ENCODE measurements at regions not wholly inside any gene's neighbourhood (a gene's known extent, or its start where the extent isn't known, plus 50 kb on each side); places are given as distances from the start of the nearest gene placed in this dataset.
A peak's percentile ranks its signal among the peaks of the same experiment; 100 is the strongest.
"Not testable (repeated sequence)": the region's sequence is repeated elsewhere in the genome, so short reads cannot be mapped to it uniquely, and the experiment has no call there.

- no peaks in the 10 kb centered on the region for H3K9me3 Mint-ChIP-seq
- no peak overlapping the region for H3K4me3 Mint-ChIP-seq
- DNase-seq, result peak; percentile 32
- peaks cover 3% of the 10 kb centered on the region for H3K4me1 Mint-ChIP-seq (ENCODE audit: low read depth)
- H3K27me3 Mint-ChIP-seq, result peaks cover 3% of the 10 kb centered on the region
- H3K36me3 Mint-ChIP-seq (ENCODE audit: low read depth), result no peaks in the 10 kb centered on the region
- no peak overlapping the region for H3K27ac Mint-ChIP-seq
These were observed 267.3 kb upstream of the DUSP10 start for GRCh38 chr1:222009105-222009730.

GRCh38 chr1:222006715-222007114 is 264.8 kb upstream of the DUSP10 start:
- Mint-ChIP-seq H3K4me1 (ENCODE audit: low read depth) (peaks cover 7% of the 10 kb centered on the region), H3K9me3 (no peaks in the 10 kb centered on the region), H3K4me3 (no peak overlapping the region), H3K27me3 (no peaks in the 10 kb centered on the region), H3K36me3 (ENCODE audit: low read depth) (no peaks in the 10 kb centered on the region), H3K27ac (no peak overlapping the region)
- DNase-seq, result no peak

- H3K9me3 Mint-ChIP-seq, result no peaks in the 10 kb centered on the region
- H3K27me3 Mint-ChIP-seq, result no peaks in the 10 kb centered on the region
- peaks cover 7% of the 10 kb centered on the region for H3K4me1 Mint-ChIP-seq (ENCODE audit: low read depth)
- DNase-seq, result no peak
- H3K36me3 Mint-ChIP-seq (ENCODE audit: low read depth), result no peaks in the 10 kb centered on the region
- no peak overlapping the region for H3K27ac Mint-ChIP-seq
- no peak overlapping the region for H3K4me3 Mint-ChIP-seq
These were observed 262.9 kb upstream of the DUSP10 start for GRCh38 chr1:222004784-222005183.

GRCh38 chr1:222004034-222004433 is 262.1 kb upstream of the DUSP10 start:
- Mint-ChIP-seq H3K4me3 (no peak overlapping the region), H3K27ac (no peak overlapping the region), H3K27me3 (no peaks in the 10 kb centered on the region), H3K36me3 (ENCODE audit: low read depth) (no peaks in the 10 kb centered on the region), H3K4me1 (ENCODE audit: low read depth) (peaks cover 7% of the 10 kb centered on the region), H3K9me3 (no peaks in the 10 kb centered on the region)
- no peak for DNase-seq

- H3K27me3 Mint-ChIP-seq, result no peaks in the 10 kb centered on the region
- DNase-seq, result no peak
- H3K36me3 Mint-ChIP-seq (ENCODE audit: low read depth), result no peaks in the 10 kb centered on the region
- H3K27ac Mint-ChIP-seq, result no peak overlapping the region
- no peaks in the 10 kb centered on the region for H3K9me3 Mint-ChIP-seq
- H3K4me3 Mint-ChIP-seq, result no peak overlapping the region
- H3K4me1 Mint-ChIP-seq (ENCODE audit: low read depth), result peaks cover 7% of the 10 kb centered on the region
These were observed 260.6 kb upstream of the DUSP10 start for GRCh38 chr1:222002503-222002902.

GRCh38 chr1:222000131-222000530 is 258.2 kb upstream of the DUSP10 start:
- H3K36me3 Mint-ChIP-seq (ENCODE audit: low read depth), result no peaks in the 10 kb centered on the region

GRCh38 chr1:221998781-221999180 is 256.9 kb upstream of the DUSP10 start:
- Mint-ChIP-seq H3K4me1 (ENCODE audit: low read depth) (peaks cover 27% of the 10 kb centered on the region), H3K9me3 (no peaks in the 10 kb centered on the region), H3K36me3 (ENCODE audit: low read depth) (no peaks in the 10 kb centered on the region), H3K4me3 (no peak overlapping the region), H3K27ac (no peak overlapping the region), H3K27me3 (no peaks in the 10 kb centered on the region)
- no peak for DNase-seq

More at GRCh38 chr1:222000131-222000530, 258.2 kb upstream of the DUSP10 start:
- Mint-ChIP-seq H3K27ac (no peak overlapping the region), H3K4me1 (ENCODE audit: low read depth) (peaks cover 13% of the 10 kb centered on the region), H3K9me3 (no peaks in the 10 kb centered on the region), H3K4me3 (no peak overlapping the region), H3K27me3 (no peaks in the 10 kb centered on the region)
- DNase-seq, result no peak

GRCh38 chr1:221998186-221998612 is 256.3 kb upstream of the DUSP10 start:
- Mint-ChIP-seq H3K27ac (no peak overlapping the region), H3K9me3 (no peaks in the 10 kb centered on the region), H3K4me3 (no peak overlapping the region), H3K36me3 (ENCODE audit: low read depth) (no peaks in the 10 kb centered on the region), H3K4me1 (ENCODE audit: low read depth) (peaks cover 32% of the 10 kb centered on the region), H3K27me3 (no peaks in the 10 kb centered on the region)
- no peak for DNase-seq

- H3K27ac Mint-ChIP-seq; H3K9me3 Mint-ChIP-seq; H3K36me3 Mint-ChIP-seq (ENCODE audit: low read depth); H3K4me3 Mint-ChIP-seq; H3K27me3 Mint-ChIP-seq; DNase-seq: not testable (repeated sequence)
- peaks cover 39% of the 10 kb centered on the region for H3K4me1 Mint-ChIP-seq (ENCODE audit: low read depth)
These were observed 255.1 kb upstream of the DUSP10 start for GRCh38 chr1:221997012-221997411.

- Mint-ChIP-seq H3K4me1 (ENCODE audit: low read depth) (peaks cover 43% of the 10 kb centered on the region), H3K9me3 (peaks cover 2% of the 10 kb centered on the region), H3K4me3 (peak overlapping the region; percentile 0), H3K27me3 (no peaks in the 10 kb centered on the region), H3K27ac (peak overlapping the region; percentile 98), H3K36me3 (ENCODE audit: low read depth) (no peaks in the 10 kb centered on the region)
- no peak for DNase-seq
These were observed 253.1 kb upstream of the DUSP10 start for GRCh38 chr1:221994939-221995338.

GRCh38 chr1:221994274-221994698 is 252.4 kb upstream of the DUSP10 start:
- H3K27ac Mint-ChIP-seq, result peak overlapping the region; percentile 98
- no peaks in the 10 kb centered on the region for H3K27me3 Mint-ChIP-seq
- DNase-seq, result peak; percentile 64
- H3K4me3 Mint-ChIP-seq, result peak overlapping the region; percentile 43
- H3K4me1 Mint-ChIP-seq (ENCODE audit: low read depth), result peaks cover 43% of the 10 kb centered on the region
- peaks cover 2% of the 10 kb centered on the region for H3K9me3 Mint-ChIP-seq
- H3K36me3 Mint-ChIP-seq (ENCODE audit: low read depth), result no peaks in the 10 kb centered on the region

GRCh38 chr1:221993444-221993948 is 251.6 kb upstream of the DUSP10 start:
- Mint-ChIP-seq H3K4me1 (ENCODE audit: low read depth) (peaks cover 42% of the 10 kb centered on the region), H3K27ac (peak overlapping the region; percentile 98)
- DNase-seq, result no peak

GRCh38 chr1:221992427-221992826 is 250.5 kb upstream of the DUSP10 start:
- H3K27ac Mint-ChIP-seq, result no peak overlapping the region
- no peak overlapping the region for H3K4me3 Mint-ChIP-seq
- DNase-seq, result no peak
- peaks cover 2% of the 10 kb centered on the region for H3K9me3 Mint-ChIP-seq
- H3K36me3 Mint-ChIP-seq (ENCODE audit: low read depth), result no peaks in the 10 kb centered on the region
- peaks cover 47% of the 10 kb centered on the region for H3K4me1 Mint-ChIP-seq (ENCODE audit: low read depth)
- H3K27me3 Mint-ChIP-seq, result no peaks in the 10 kb centered on the region

More at GRCh38 chr1:221993444-221993948, 251.6 kb upstream of the DUSP10 start:
- Mint-ChIP-seq H3K9me3 (peaks cover 2% of the 10 kb centered on the region), H3K36me3 (ENCODE audit: low read depth) (no peaks in the 10 kb centered on the region), H3K27me3 (no peaks in the 10 kb centered on the region), H3K4me3 (no peak overlapping the region)

- H3K36me3 Mint-ChIP-seq (ENCODE audit: low read depth), result no peaks in the 10 kb centered on the region
- no peak for DNase-seq
- H3K4me3 Mint-ChIP-seq, result no peak overlapping the region
- H3K27me3 Mint-ChIP-seq, result no peaks in the 10 kb centered on the region
- H3K9me3 Mint-ChIP-seq, result peaks cover 2% of the 10 kb centered on the region
- no peak overlapping the region for H3K27ac Mint-ChIP-seq
- H3K4me1 Mint-ChIP-seq (ENCODE audit: low read depth), result peaks cover 47% of the 10 kb centered on the region
These were observed 249.3 kb upstream of the DUSP10 start for GRCh38 chr1:221991221-221991620.

- no peak overlapping the region for H3K4me3 Mint-ChIP-seq
- no peaks in the 10 kb centered on the region for H3K27me3 Mint-ChIP-seq
- H3K4me1 Mint-ChIP-seq (ENCODE audit: low read depth), result peaks cover 37% of the 10 kb centered on the region
- DNase-seq, result no peak
- no peaks in the 10 kb centered on the region for H3K36me3 Mint-ChIP-seq (ENCODE audit: low read depth)
- H3K27ac Mint-ChIP-seq, result no peak overlapping the region
- peaks cover 2% of the 10 kb centered on the region for H3K9me3 Mint-ChIP-seq
These were observed 247.9 kb upstream of the DUSP10 start for GRCh38 chr1:221989741-221990140.
